8988T (cell line): ENCODE measurements at regions not wholly inside any gene's neighbourhood (a gene's known extent, or its start where the extent isn't known, plus 50 kb on each side); places are given as distances from the start of the nearest gene placed in this dataset.
"Not testable (repeated sequence)": the region's sequence is repeated elsewhere in the genome, so short reads cannot be mapped to it uniquely, and the experiment has no call there.

Experiments used
- DNase-seq: peaks from one replicate; pipeline ENCODE4 v3.0.0; 2011

GRCh38 chr1:22336696-22337545 is 114.7 kb upstream of the ZBTB40 start:
- DNase-seq, result not testable (repeated sequence)

GRCh38 chr1:22338071-22338765 is 113.4 kb upstream of the ZBTB40 start:
- DNase-seq, result no peak

GRCh38 chr1:22339237-22339636 is 112.4 kb upstream of the ZBTB40 start:
- DNase-seq, result no peak

- DNase-seq, result no peak
These were observed 111.6 kb upstream of the ZBTB40 start for GRCh38 chr1:22340066-22340465.

- DNase-seq, result no peak
These were observed 110.8 kb upstream of the ZBTB40 start for GRCh38 chr1:22340873-22341272.

GRCh38 chr1:22341791-22342605 is 109.7 kb upstream of the ZBTB40 start:
- DNase-seq, result no peak

GRCh38 chr1:22342734-22343191 is 108.9 kb upstream of the ZBTB40 start:
- no peak for DNase-seq

- DNase-seq, result no peak
These were observed 108.0 kb upstream of the ZBTB40 start for GRCh38 chr1:22343456-22344328.

- no peak for DNase-seq
These were observed 107.4 kb upstream of the ZBTB40 start for GRCh38 chr1:22344329-22344630.

- no peak for DNase-seq
These were observed 106.6 kb upstream of the ZBTB40 start for GRCh38 chr1:22344851-22345560.

- DNase-seq, result no peak
These were observed 103.5 kb upstream of the ZBTB40 start for GRCh38 chr1:22347854-22348760.

- no peak for DNase-seq
These were observed 102.1 kb upstream of the ZBTB40 start for GRCh38 chr1:22349362-22350043.

GRCh38 chr1:22350171-22350923 is 101.3 kb upstream of the ZBTB40 start:
- DNase-seq, result no peak

GRCh38 chr1:22350924-22351767 is 100.5 kb upstream of the ZBTB40 start:
- no peak for DNase-seq

- DNase-seq, result no peak
These were observed 99.9 kb upstream of the ZBTB40 start for GRCh38 chr1:22351768-22352080.

GRCh38 chr1:22352355-22352754 is 99.3 kb upstream of the ZBTB40 start:
- no peak for DNase-seq

- no peak for DNase-seq
These were observed 98.8 kb upstream of the ZBTB40 start for GRCh38 chr1:22352896-22353295.

- DNase-seq, result no peak
These were observed 92.2 kb upstream of the ZBTB40 start for GRCh38 chr1:22359427-22359826.
